Hindlimb muscle (tissue), 1 donor: ENCODE measurements at regions not wholly inside any gene's neighbourhood (a gene's known extent, or its start where the extent isn't known, plus 50 kb on each side); places are given as distances from the start of the nearest gene placed in this dataset.

Source experiments
- DNase-seq: peaks from one replicate; pipeline ENCODE4 v3.0.0-alpha.2; 2013

- DNase-seq: no peak
These were observed 281.8 kb upstream of the KLF6 start for GRCh38 chr10:4066581-4067390.

- no peak for DNase-seq
These were observed 279.5 kb upstream of the KLF6 start for GRCh38 chr10:4064489-4064888.

- DNase-seq: no peak
These were observed 278.7 kb upstream of the KLF6 start for GRCh38 chr10:4063717-4064116.

- no peak for DNase-seq
These were observed 277.7 kb upstream of the KLF6 start for GRCh38 chr10:4062751-4063150.

- no peak for DNase-seq
These were observed 277.1 kb upstream of the KLF6 start for GRCh38 chr10:4062072-4062471.

GRCh38 chr10:4061441-4061951 is 276.5 kb upstream of the KLF6 start:
- DNase-seq: no peak

GRCh38 chr10:4059471-4060138 is 274.6 kb upstream of the KLF6 start:
- no peak for DNase-seq

GRCh38 chr10:4058514-4059029 is 273.6 kb upstream of the KLF6 start:
- DNase-seq: no peak

- DNase-seq: no peak
These were observed 272.9 kb upstream of the KLF6 start for GRCh38 chr10:4057725-4058513.

GRCh38 chr10:4057021-4057420 is 272.0 kb upstream of the KLF6 start:
- no peak for DNase-seq

- no peak for DNase-seq
These were observed 269.8 kb upstream of the KLF6 start for GRCh38 chr10:4054656-4055435.

- no peak for DNase-seq
These were observed 268.9 kb upstream of the KLF6 start for GRCh38 chr10:4053940-4054339.

GRCh38 chr10:4051641-4052151 is 266.7 kb upstream of the KLF6 start:
- DNase-seq: no peak

GRCh38 chr10:4051011-4051640 is 266.1 kb upstream of the KLF6 start:
- DNase-seq: no peak

GRCh38 chr10:4050061-4050460 is 265.1 kb upstream of the KLF6 start:
- DNase-seq: no peak

- no peak for DNase-seq
These were observed 264.3 kb upstream of the KLF6 start for GRCh38 chr10:4049348-4049747.

GRCh38 chr10:4048236-4048864 is 263.3 kb upstream of the KLF6 start:
- no peak for DNase-seq

- DNase-seq: no peak
These were observed 261.8 kb upstream of the KLF6 start for GRCh38 chr10:4046712-4047354.

GRCh38 chr10:4046030-4046429 is 261.0 kb upstream of the KLF6 start:
- no peak for DNase-seq
